CD4-positive, CD25-positive, alpha-beta regulatory T cell (primary cell): ENCODE measurements at regions not wholly inside any gene's neighbourhood (a gene's known extent, or its start where the extent isn't known, plus 50 kb on each side); places are given as distances from the start of the nearest gene placed in this dataset.
"Not testable (repeated sequence)": the region's sequence is repeated elsewhere in the genome, so short reads cannot be mapped to it uniquely, and the experiment has no call there.

Experiments used
- ATAC-seq, 2 donors: fragments of 150-1000 bp; cut with Tn5 transposase; one replicate each; pipeline ENCODE4 v1.10.0; 2021; ENCODE audit warnings: low read depth in 2 of 2, moderate number of reproducible peaks in 2 of 2, moderate library complexity in 1 of 2
- DNase-seq, 3 donors: peaks; one replicate each; pipeline versions ENCODE4 v3.0.0 to v3.0.0-alpha.2; 2012 to 2022; ENCODE audit warnings: mixed read lengths in 1 of 3
- H3K27ac ChIP-seq: one replicate; pipeline ENCODE4 v1.7.0; 2013; ENCODE audit warnings: mild to moderate bottlenecking, low read length; ENCODE audit not compliant: insufficient read depth, poor library complexity, severe bottlenecking
- H3K27me3 ChIP-seq: one replicate; pipeline ENCODE4 v1.7.0; 2013; ENCODE audit warnings: low read length; ENCODE audit not compliant: control insufficient read depth, insufficient read depth
- H3K36me3 ChIP-seq: one replicate; pipeline ENCODE4 v1.7.0; 2013; ENCODE audit warnings: mild to moderate bottlenecking, low read length, moderate library complexity; ENCODE audit not compliant: control insufficient read depth, insufficient read depth
- H3K4me1 ChIP-seq: 2 replicates; pipeline ENCODE4 v1.7.0; 2013; ENCODE audit warnings: mild to moderate bottlenecking, low read length; ENCODE audit not compliant: insufficient read depth, control insufficient read depth, poor library complexity, severe bottlenecking
- H3K4me3 ChIP-seq: one replicate; pipeline ENCODE4 v1.7.0; 2013; ENCODE audit warnings: low read depth, mild to moderate bottlenecking, low read length, moderate library complexity
- H3K9me3 ChIP-seq, 2 experiments: 1 replicate in 1 of 2; 2 replicates in 1 of 2; pipeline ENCODE4 v1.7.0; 2013; ENCODE audit warnings: low read length in 2 of 2, mild to moderate bottlenecking in 1 of 2, moderate library complexity in 1 of 2; ENCODE audit not compliant: control insufficient read depth in 2 of 2
- H3K27ac Mint-ChIP-seq, 3 donors: one replicate each; pipeline ENCODE4 v1.8.0; 2020 to 2022; ENCODE audit warnings: mild to moderate bottlenecking in 3 of 3, mixed read lengths in 3 of 3, moderate library complexity in 2 of 3
- H3K27me3 Mint-ChIP-seq: one replicate; pipeline ENCODE4 v1.8.0; 2022; ENCODE audit warnings: mild to moderate bottlenecking, mixed read lengths
- H3K36me3 Mint-ChIP-seq: one replicate; pipeline ENCODE4 v1.8.0; 2020; ENCODE audit warnings: mixed read lengths
- H3K4me1 Mint-ChIP-seq, 4 donors: one replicate each; pipeline ENCODE4 v1.8.0; 2020 to 2022; ENCODE audit warnings: mixed read lengths in 4 of 4, mild to moderate bottlenecking in 1 of 4
- H3K4me3 Mint-ChIP-seq, 4 donors: one replicate each; pipeline ENCODE4 v1.8.0; 2020 to 2022; ENCODE audit warnings: mild to moderate bottlenecking in 4 of 4, mixed read lengths in 4 of 4, moderate library complexity in 3 of 4
- H3K9me3 Mint-ChIP-seq, 7 donors: one replicate each; pipeline ENCODE4 v1.8.0; 2020 to 2022; ENCODE audit warnings: mixed read lengths in 7 of 7, mild to moderate bottlenecking in 3 of 7, moderate library complexity in 2 of 7

GRCh38 chr12:124136796-124137195 is 158.1 kb upstream of the RFLNA start:
- Mint-ChIP-seq H3K36me3 (no peaks in the 10 kb centered on the region), H3K4me3 (no peak overlapping the region), H3K27me3 (peaks cover 23% of the 10 kb centered on the region), H3K27ac (no peak overlapping the region), H3K4me1 (no peaks in the 10 kb centered on the region), H3K9me3 (peaks cover 0 to 10% (median 5%) of the 10 kb centered on the region in 7 donors)
- no peaks in the 10 kb centered on the region for H3K4me1 ChIP-seq
- H3K27ac ChIP-seq, result no peak overlapping the region
- ATAC-seq (no peak), DNase-seq (no peak)
- no peaks in the 10 kb centered on the region for H3K27me3 ChIP-seq
- H3K9me3 ChIP-seq, result peaks cover 4 to 5% of the 10 kb centered on the region in 2 experiments
- H3K36me3 ChIP-seq, result no peaks in the 10 kb centered on the region
- no peak overlapping the region for H3K4me3 ChIP-seq

GRCh38 chr12:124140944-124141486 is 153.9 kb upstream of the RFLNA start:
- no peak overlapping the region for H3K4me3 Mint-ChIP-seq
- no peak overlapping the region for H3K4me3 ChIP-seq
- H3K9me3 Mint-ChIP-seq, result peaks cover 0 to 20% (median 7%) of the 10 kb centered on the region in 7 donors
- ATAC-seq (no peak), DNase-seq (no peak)
- no peaks in the 10 kb centered on the region for H3K36me3 ChIP-seq
- no peaks in the 10 kb centered on the region for H3K4me1 Mint-ChIP-seq
- no peaks in the 10 kb centered on the region for H3K27me3 ChIP-seq
- H3K27ac Mint-ChIP-seq, result no peak overlapping the region
- no peak overlapping the region for H3K27ac ChIP-seq
- H3K36me3 Mint-ChIP-seq, result no peaks in the 10 kb centered on the region
- H3K27me3 Mint-ChIP-seq, result peaks cover 32% of the 10 kb centered on the region
- no peaks in the 10 kb centered on the region for H3K4me1 ChIP-seq
- peaks cover 4 to 5% of the 10 kb centered on the region in 2 experiments for H3K9me3 ChIP-seq

GRCh38 chr12:124141611-124142010 is 153.3 kb upstream of the RFLNA start:
- not testable (repeated sequence) for H3K27ac Mint-ChIP-seq, H3K27ac ChIP-seq, H3K36me3 ChIP-seq, DNase-seq, H3K27me3 ChIP-seq, ATAC-seq, H3K36me3 Mint-ChIP-seq, H3K9me3 ChIP-seq, H3K4me1 ChIP-seq, H3K4me3 ChIP-seq, H3K4me1 Mint-ChIP-seq, H3K4me3 Mint-ChIP-seq
- Mint-ChIP-seq H3K9me3 (peaks cover 0 to 19% (median 7%) of the 10 kb centered on the region in 7 donors), H3K27me3 (peaks cover 32% of the 10 kb centered on the region)

GRCh38 chr12:124142395-124143035 is 152.4 kb upstream of the RFLNA start:
- no peak overlapping the region for H3K4me3 Mint-ChIP-seq
- Histone ChIP-seq H3K27me3 (no peaks in the 10 kb centered on the region), H3K36me3 (no peaks in the 10 kb centered on the region), H3K27ac (no peak overlapping the region), H3K4me1 (no peaks in the 10 kb centered on the region), H3K9me3 (no peaks in the 10 kb centered on the region), H3K4me3 (no peak overlapping the region)
- ATAC-seq (no peak), DNase-seq (no peak)
- no peaks in the 10 kb centered on the region for H3K36me3 Mint-ChIP-seq
- H3K27me3 Mint-ChIP-seq, result peaks cover 26% of the 10 kb centered on the region
- H3K27ac Mint-ChIP-seq, result no peak overlapping the region
- no peaks in the 10 kb centered on the region for H3K4me1 Mint-ChIP-seq
- peaks cover 0 to 14% (median 7%) of the 10 kb centered on the region in 7 donors for H3K9me3 Mint-ChIP-seq

- Mint-ChIP-seq H3K27me3 (peaks cover 26% of the 10 kb centered on the region), H3K9me3 (peaks cover 0 to 11% (median 4%) of the 10 kb centered on the region in 7 donors), H3K4me3 (no peak overlapping the region), H3K36me3 (no peaks in the 10 kb centered on the region), H3K4me1 (no peaks in the 10 kb centered on the region), H3K27ac (no peak overlapping the region)
- H3K9me3 ChIP-seq, result no peaks in the 10 kb centered on the region
- H3K27me3 ChIP-seq, result no peaks in the 10 kb centered on the region
- no peak for DNase-seq
- no peak overlapping the region for H3K27ac ChIP-seq
- no peaks in the 10 kb centered on the region for H3K4me1 ChIP-seq
- H3K4me3 ChIP-seq, result no peak overlapping the region
- ATAC-seq, result no peak
- no peaks in the 10 kb centered on the region for H3K36me3 ChIP-seq
These were observed 151.2 kb upstream of the RFLNA start for GRCh38 chr12:124143726-124144125.

DNA sequence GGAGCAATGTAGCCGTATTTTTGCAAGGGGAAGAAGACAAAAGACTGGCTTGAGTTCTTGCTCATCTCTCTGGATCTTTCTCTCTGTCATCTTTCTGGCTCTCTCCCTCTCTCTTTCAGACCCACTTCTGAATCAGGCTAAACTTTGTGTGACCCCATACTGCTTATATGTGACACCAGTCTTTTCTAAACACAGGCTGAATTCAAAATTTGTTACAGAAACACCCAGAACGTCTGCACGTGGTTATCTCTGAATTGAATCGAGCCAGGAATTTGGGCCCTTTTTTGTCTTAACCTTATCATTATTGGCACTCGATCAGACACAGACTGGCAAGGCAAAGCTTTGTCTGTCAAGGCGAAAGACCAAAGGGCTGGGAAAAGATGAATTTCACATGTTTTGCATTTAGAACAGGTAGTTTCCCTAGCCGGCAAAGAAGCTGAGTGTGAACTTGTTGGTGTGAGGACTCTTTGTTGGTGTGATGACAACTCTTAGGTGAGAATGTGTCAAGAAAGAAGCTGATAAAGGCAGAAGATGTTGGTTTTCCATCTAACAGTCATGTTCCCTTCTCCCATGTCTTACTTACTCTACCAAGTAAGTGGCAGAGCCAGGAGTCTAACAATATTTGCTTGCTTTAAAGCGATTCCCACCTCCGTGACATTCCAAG is 150.2 kb upstream of the RFLNA start:
- DNase-seq, result no peak
- Mint-ChIP-seq H3K36me3 (no peaks in the 10 kb centered on the region), H3K27ac (no peak overlapping the region), H3K9me3 (peaks cover 0 to 11% (median 4%) of the 10 kb centered on the region in 7 donors), H3K27me3 (peaks cover 19% of the 10 kb centered on the region), H3K4me1 (no peaks in the 10 kb centered on the region), H3K4me3 (no peak overlapping the region)
- no peak overlapping the region for H3K27ac ChIP-seq
- H3K4me3 ChIP-seq, result no peak overlapping the region
- H3K36me3 ChIP-seq, result no peaks in the 10 kb centered on the region
- no peaks in the 10 kb centered on the region for H3K9me3 ChIP-seq
- no peaks in the 10 kb centered on the region for H3K4me1 ChIP-seq
- no peak for ATAC-seq
- H3K27me3 ChIP-seq, result no peaks in the 10 kb centered on the region

- Mint-ChIP-seq H3K27me3 (peaks cover 9% of the 10 kb centered on the region), H3K36me3 (no peaks in the 10 kb centered on the region), H3K4me1 (no peaks in the 10 kb centered on the region), H3K27ac (no peak overlapping the region), H3K9me3 (peaks cover 0 to 10% (median 4%) of the 10 kb centered on the region in 7 donors), H3K4me3 (no peak overlapping the region)
- H3K9me3 ChIP-seq, result no peaks in the 10 kb centered on the region
- no peaks in the 10 kb centered on the region for H3K36me3 ChIP-seq
- no peak overlapping the region for H3K27ac ChIP-seq
- H3K27me3 ChIP-seq, result no peaks in the 10 kb centered on the region
- ATAC-seq, result no peak
- no peak for DNase-seq
- H3K4me3 ChIP-seq, result no peak overlapping the region
- no peaks in the 10 kb centered on the region for H3K4me1 ChIP-seq
These were observed 147.9 kb upstream of the RFLNA start for GRCh38 chr12:124147027-124147426.

GRCh38 chr12:124147575-124147974 is 147.3 kb upstream of the RFLNA start:
- Mint-ChIP-seq H3K4me1 (no peaks in the 10 kb centered on the region), H3K27ac (no peak overlapping the region), H3K4me3 (no peak overlapping the region), H3K27me3 (peaks cover 5% of the 10 kb centered on the region), H3K36me3 (no peaks in the 10 kb centered on the region), H3K9me3 (peaks cover 0 to 7% (median 1%) of the 10 kb centered on the region in 7 donors)
- no peaks in the 10 kb centered on the region for H3K36me3 ChIP-seq
- no peaks in the 10 kb centered on the region for H3K4me1 ChIP-seq
- H3K27me3 ChIP-seq, result no peaks in the 10 kb centered on the region
- no peak overlapping the region for H3K4me3 ChIP-seq
- H3K9me3 ChIP-seq, result no peaks in the 10 kb centered on the region
- H3K27ac ChIP-seq, result no peak overlapping the region
- DNase-seq, result no peak
- ATAC-seq, result no peak
